ENCODE measurements at regions not wholly inside any gene's neighbourhood (a gene's known extent, or its start where the extent isn't known, plus 50 kb on each side); places are given as distances from the start of the nearest gene placed in this dataset.
A peak's percentile ranks its signal among the peaks of the same experiment; 100 is the strongest.
"Not testable (repeated sequence)": the region's sequence is repeated elsewhere in the genome, so short reads cannot be mapped to it uniquely, and the experiment has no call there.

GRCh38 chr13:26847281-26847680 lies 86.7 kb upstream of the GPR12 start:
- no peak overlapping the region for H3K27ac ChIP-seq
- no peak for ATAC-seq
- H3K4me3 ChIP-seq, result no peak overlapping the region
- WGBS, 2 donors, result 69 to 71% methylated on average over 1 of the region's 1 CpG
- no peaks in the 10 kb centered on the region for H3K9me3 ChIP-seq
- DNase-seq, result no peak
- H3K4me1 ChIP-seq, result no peaks in the 10 kb centered on the region
- no peak for TF ChIP-seq CTCF (IDR thresholded peaks at IDR 0.05)
- intact Hi-C loops (cut with DNase I), result no loop called here
- H3K27me3 ChIP-seq, result peaks cover 0 to 15% (median 6%) of the 10 kb centered on the region in 7 donors
- no peaks in the 10 kb centered on the region for H3K36me3 ChIP-seq

- H3K36me3 ChIP-seq; H3K27ac ChIP-seq; H3K9me3 ChIP-seq; H3K4me1 ChIP-seq; ATAC-seq; DNase-seq; H3K27me3 ChIP-seq; H3K4me3 ChIP-seq; intact Hi-C loops (cut with DNase I): not testable (repeated sequence)
- 90 to 93% methylated on average over 7 of the region's 7 CpGs for WGBS, 2 donors
Observed at GRCh38 chr13:26845063-26845462, 84.5 kb upstream of the GPR12 start.

GRCh38 chr13:26839682-26840081 lies 79.1 kb upstream of the GPR12 start:
- no peak overlapping the region for H3K27ac ChIP-seq
- H3K27me3 ChIP-seq, result peaks cover 0 to 5% (median 0%) of the 10 kb centered on the region in 7 donors
- no peak for TF ChIP-seq CTCF (IDR thresholded peaks at IDR 0.05)
- intact Hi-C loops (cut with DNase I), result no loop called here
- H3K4me3 ChIP-seq, result no peak overlapping the region
- 66 to 73% methylated on average over 4 of the region's 4 CpGs for WGBS, 2 donors
- DNase-seq, result no peak
- ATAC-seq, result no peak
- peaks cover 0 to 6% (median 0%) of the 10 kb centered on the region in 9 donors for H3K4me1 ChIP-seq
- no peaks in the 10 kb centered on the region for H3K9me3 ChIP-seq
- H3K36me3 ChIP-seq, result no peaks in the 10 kb centered on the region

- Histone ChIP-seq H3K36me3 (no peaks in the 10 kb centered on the region), H3K4me1 (peaks cover 0 to 6% (median 0%) of the 10 kb centered on the region in 9 donors), H3K27me3 (peaks cover 0 to 5% (median 0%) of the 10 kb centered on the region in 7 donors), H3K9me3 (no peaks in the 10 kb centered on the region), H3K27ac (no peak overlapping the region), H3K4me3 (no peak overlapping the region)
- intact Hi-C loops (cut with DNase I), result no loop called here
- no peak for TF ChIP-seq CTCF (IDR thresholded peaks at IDR 0.05)
- no peak for DNase-seq
- 67 to 68% methylated on average over 2 of the region's 2 CpGs for WGBS, 2 donors
- ATAC-seq, result no peak
Observed at GRCh38 chr13:26838821-26839220, 78.2 kb upstream of the GPR12 start.

GRCh38 chr13:26837997-26838396 lies 77.4 kb upstream of the GPR12 start:
- 53 to 56% methylated on average over 6 of the region's 6 CpGs for WGBS, 2 donors

More at GRCh38 chr13:26837997-26838396, 77.4 kb upstream of the GPR12 start:
- Histone ChIP-seq H3K36me3 (no peaks in the 10 kb centered on the region), H3K4me3 (no peak overlapping the region), H3K4me1 (peaks cover 0 to 6% (median 0%) of the 10 kb centered on the region in 9 donors), H3K27ac (no peak overlapping the region), H3K9me3 (no peaks in the 10 kb centered on the region), H3K27me3 (peaks cover 0 to 6% (median 0%) of the 10 kb centered on the region in 7 donors)
- DNase-seq (peak in 1 of 2 donors; percentile 21), ATAC-seq (peak in 5 of 8 donors; percentile 56 to 88 (median 76))
- intact Hi-C loops (cut with DNase I), result no loop called here
- TF ChIP-seq CTCF (IDR thresholded peaks at IDR 0.05), result no peak

All from heart right ventricle (tissue), 16 donors.